ENCODE measurements at regions not wholly inside any gene's neighbourhood (a gene's known extent, or its start where the extent isn't known, plus 50 kb on each side); places are given as distances from the start of the nearest gene placed in this dataset.
A peak's percentile ranks its signal among the peaks of the same experiment; 100 is the strongest.

DNA sequence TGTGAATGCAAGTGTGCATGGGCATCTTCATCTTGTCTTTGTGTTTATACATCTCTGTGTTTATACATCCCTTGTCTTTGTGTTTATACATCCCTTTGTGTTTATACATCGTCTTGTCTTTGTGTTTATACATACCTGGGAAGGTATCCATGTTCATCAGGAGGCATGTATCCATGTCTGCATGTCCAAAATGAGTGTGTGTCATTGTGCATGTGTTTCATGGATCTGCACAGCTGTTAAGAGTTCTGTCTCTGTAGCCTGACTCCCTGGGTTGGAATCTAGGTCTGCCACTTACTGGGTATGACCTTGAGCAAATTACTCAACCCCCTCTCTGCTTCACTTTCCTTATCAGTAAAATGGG, 50.1 kb upstream of the SIRPA start:
- DNase-seq, result no peak

DNA sequence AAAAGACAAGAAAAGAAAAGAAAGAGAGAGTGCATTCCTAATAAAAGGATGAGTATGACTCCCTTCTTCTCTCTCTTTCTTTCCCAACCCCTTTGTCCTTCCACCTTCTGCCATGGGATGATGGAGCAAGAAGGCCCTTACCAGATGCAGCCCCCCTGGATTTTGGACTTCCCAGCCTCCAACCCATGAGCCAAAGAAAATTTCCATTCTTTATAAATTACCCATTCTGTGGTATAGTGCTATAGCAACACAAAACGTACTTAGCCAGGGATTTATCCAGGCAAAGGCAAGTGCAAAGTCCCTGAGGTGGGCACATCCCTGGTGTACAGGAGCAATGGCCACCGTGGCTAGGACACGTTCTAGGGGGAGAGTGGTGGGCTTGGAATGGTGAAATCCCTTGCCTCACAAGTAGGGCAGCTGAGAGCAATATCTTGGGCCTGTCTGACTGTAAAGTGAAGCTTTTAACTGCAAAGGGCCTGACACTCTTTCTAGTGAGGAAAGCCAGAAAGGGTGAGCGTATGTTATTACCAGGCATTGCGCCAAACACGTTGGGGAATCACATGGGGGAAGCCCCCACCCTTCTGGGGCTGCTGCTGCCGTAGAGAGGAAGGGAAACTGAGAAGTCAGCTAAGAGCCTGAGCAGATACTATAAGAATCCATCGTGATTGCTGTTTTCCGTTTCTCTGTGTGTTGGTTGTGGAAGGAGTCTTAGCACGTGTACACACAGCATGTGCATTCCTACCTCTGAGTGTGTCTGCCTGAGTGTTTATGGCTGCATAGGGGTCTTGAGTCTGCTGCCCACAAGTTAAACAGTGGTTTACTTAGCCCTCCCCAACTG, 50.7 kb upstream of the SIRPA start:
- DNase-seq, result peak; percentile 65

DNA sequence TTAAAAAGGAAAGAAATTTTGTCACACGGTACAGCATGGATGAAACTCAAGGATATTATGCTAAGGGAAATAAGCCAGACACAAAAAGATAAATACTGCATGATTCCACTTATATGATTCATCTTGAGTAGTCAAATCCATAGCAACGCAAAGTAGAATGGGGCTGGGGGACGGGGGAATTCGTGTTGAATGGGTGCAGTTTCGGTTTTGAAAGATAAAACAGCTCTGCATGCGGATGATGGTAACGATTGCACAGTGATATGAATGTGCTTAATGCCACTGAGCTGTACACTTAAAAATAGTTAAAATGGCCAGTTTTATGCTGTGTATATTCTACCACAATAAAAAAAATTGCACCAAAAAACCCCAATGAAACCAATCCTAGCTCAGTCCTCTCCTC, 52.9 kb upstream of the SIRPA start:
- DNase-seq, result no peak

DNA sequence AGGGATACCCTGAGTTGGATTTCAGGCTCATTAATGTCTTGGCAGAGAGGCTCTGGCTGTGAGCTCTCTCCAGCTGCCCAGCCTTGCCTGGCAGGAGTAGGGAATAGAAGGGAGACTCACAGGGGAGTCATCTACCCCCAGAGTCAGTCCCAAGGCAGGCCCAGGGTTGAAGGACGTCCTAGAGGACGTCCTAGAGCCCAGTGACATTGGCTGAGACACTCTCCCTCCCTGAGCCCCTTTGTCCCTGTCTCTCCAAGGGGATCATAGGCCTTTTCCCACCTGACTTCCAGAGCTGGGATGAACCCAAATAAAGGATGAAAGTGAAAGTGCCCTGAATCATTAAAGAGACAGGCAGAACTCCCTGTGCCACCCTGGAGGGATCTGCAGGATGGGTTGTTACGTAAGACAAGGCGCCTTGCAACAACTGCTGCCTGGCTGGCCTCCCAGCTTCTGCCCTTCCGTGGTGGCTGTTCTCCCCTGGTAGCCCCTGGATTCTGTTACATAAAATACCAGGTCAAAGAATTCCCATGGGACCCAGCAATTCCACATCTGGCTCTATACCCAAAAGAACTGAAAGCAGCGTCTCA, 53.6 kb upstream of the SIRPA start:
- DNase-seq, result no peak

DNA sequence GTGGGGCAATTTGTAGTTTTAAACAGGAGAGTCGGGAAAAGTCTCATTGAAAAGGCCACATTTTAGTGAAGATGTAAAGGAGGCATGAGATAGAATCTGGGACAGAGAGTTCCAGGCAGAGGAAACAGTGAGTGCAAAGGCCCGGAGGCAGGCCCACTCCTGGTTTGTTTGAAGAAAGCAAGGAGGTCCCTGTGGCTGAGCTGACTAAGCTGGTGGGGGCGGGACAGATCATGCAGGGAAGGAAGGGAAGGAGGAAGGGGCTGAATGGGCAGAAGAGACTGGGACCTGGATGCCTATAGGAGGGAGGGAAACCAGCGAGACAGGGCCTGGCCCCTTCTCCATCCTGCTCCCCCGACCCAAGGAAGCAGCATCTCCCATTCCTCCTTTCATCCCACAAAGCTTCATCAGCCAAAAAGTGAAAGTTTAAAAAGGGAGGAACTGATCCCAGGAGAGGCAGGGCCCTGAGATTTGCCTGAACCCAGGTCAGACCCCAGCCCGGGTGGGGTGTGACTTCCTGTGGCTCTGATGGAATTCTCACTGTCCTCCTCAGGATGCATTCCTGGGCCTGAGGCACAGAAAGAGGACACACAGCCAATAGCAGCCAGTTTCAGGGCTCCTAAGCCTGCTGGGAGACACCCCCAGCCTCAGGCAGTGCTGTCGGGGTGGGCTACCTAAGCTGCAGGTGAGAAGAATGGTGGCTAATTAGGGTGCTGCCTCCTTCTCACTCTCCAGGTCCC, 54.2 kb upstream of the SIRPA start:
- no peak for DNase-seq

DNA sequence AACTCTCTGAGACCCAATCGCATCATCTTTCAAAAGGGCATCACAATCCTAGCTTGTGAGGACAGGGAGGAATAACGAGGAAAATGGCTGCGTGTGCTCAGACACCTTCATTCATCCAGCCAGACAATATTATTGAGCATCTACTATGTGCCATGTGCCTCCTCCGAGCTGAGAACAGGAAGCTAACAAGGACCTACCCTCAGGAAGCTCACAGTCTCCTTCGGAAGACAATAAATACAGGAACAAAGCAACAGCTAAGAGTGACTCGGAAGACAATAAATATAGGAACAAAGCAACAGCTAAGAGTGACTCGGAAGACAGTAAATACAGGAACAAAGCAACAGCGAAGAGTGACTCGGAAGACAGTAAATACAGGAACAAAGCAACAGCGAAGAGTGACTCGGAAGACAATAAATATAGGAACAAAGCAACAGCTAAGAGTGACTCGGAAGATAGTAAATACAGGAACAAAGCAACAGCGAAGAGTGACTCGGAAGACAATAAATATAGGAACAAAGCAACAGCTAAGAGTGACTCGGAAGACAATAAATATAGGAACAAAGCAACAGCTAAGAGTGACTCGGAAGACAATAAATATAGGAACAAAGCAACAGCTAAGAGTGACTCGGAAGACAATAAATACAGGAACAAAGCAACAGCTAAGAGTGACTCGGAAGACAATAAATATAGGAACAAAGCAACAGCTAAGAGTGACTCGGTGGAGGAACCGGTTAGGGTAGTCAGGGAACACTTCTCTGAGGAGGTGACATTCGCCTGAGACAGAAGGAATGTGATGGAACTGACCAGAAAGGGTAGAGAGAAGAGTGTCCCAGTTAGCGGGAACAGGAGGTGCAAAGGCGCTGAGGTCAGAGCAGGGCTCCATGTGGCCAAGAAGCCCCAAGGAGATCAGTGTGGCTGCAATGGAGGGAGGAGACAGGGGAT, 55.6 kb upstream of the SIRPA start:
- peak; percentile 63 for DNase-seq

DNA sequence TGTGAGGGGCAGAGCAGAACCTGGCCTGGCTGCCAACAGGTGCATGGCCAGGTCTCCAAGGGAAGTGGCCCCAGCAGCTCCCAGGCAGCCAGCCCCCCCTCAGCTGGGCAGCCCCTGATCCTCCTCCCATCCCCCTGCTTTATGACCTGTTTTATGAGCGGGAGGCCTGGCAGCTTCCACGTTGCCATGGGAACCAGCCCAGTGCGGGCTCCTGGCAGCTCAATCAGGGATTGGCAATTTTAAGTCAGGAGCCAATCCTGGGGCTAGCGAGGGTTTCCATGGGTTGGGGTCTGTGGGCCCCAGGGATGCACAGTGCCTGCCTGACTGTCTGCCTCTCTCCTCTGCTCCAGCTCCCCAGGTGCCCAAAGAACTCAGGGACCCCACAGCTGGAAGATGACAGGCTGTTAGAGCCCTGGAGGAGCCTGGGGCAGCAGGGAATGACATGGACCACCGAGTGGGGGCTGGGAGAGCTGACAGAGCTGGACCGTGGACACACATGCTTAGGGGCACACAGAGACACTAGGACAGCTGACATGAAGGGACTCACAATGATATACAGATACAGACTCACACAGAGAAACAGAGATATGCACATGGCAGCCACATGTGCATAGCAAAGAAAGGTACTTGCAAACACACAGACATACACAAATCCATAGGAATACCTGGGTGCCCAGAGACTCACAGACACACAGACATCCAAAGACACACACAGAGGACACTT, 56.5 kb upstream of the SIRPA start:
- DNase-seq, result no peak

DNA sequence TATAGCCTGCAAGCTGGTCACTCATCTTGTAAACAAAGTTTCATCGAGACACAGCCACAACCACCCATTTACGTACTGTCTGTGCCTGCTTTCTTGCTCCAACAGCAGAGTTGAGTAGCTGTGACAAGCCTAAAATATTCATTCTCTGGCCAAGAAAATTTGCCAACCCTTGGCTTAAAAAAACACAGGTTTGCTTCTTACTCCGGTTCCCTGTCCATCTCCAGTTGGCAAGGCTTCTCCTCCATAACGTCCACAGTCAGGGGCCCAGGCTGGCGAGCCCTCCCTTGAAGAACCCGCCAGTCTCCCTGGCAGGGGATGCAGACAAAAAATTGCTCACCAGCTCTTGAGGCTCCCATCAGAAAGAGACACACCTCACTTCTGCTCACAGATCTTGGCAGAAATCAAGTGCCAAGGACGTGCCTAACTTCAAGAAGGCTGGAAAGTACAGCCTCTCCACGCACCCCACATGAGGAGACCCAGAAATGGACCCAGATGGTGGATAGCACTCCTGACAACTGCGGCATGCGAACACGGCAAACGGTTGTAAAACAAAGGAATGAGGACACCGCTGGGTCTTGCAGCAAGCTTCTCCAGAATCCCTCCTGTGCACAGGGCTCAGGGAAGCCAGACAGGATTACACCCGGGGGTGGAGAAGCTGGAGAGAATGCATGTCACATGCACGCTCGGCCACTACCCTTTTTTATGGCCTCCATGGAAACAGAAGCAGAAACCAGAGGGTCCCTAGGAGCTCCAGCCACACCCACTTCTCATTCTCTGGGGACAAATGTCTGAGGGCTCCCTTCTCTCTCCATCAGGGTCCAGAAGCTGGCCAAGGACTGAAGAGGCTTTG, 59.8 kb upstream of the SIRPA start:
- no peak for DNase-seq

DNA sequence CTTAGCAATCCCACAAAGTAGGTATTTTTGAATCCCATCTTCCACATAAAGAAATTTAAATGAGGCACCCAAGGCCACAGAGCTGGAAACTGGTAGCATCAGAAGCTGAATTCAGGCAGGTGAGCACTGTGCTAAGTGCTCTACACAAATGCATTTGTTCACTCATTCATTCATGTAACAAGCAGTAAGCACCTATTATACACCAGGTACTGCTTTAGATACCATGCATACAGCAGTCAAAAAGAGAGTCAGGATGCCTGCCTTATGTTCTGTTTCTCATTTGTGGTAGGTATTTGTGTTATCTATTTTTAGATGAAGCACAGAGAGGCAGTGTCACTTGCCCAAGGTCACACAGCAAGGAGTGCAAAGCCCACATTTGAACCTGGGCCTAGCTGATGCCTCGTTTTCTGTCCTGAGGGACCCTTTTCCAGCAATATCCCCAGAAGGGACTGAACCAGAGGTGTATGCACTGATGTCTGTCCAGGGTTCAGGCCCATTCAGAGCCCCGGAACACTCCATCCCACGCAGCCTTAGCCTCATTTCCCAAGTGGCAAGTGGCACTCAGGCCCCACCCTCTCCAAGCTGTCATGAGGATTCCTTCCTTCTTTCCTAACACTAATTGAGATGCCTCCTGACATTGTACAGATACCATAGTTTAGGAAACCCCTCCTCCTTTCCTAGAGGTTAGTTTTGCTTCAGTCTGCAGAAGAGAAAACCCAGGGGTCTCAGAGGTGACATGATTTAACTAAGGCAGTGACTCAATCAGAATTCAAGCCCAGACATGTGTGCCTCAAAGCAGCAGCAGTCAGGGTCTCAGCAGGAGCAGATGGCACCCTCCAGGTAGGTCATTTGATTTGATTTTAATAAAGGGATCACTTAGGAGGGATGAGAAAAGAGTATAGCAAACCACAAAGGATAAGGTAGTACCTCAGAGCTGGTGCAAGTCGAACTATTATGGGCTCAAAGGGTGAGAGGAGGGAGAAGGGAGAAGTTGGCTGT, 61.2 kb upstream of the SIRPA start:
- DNase-seq, result no peak

DNA sequence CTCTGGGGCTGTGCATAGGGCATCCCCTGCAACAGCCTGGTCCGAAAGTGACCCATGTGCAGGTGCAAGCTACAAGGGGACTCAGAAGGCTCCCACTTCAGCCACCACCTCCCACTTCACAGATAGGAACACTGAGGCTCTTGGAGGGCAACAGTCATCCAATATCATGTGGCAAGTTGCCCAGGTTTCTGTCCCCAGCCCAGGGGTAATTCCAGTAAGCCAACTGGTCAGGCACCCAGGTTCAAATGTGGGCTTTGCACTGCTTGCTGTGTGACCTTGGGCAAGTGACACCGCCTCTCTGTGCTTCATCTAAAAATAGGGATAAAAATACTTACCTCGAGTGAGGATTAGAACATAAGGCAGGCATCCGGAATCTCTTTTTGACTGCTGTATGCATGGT, 62.0 kb upstream of the SIRPA start:
- no peak for DNase-seq

DNA sequence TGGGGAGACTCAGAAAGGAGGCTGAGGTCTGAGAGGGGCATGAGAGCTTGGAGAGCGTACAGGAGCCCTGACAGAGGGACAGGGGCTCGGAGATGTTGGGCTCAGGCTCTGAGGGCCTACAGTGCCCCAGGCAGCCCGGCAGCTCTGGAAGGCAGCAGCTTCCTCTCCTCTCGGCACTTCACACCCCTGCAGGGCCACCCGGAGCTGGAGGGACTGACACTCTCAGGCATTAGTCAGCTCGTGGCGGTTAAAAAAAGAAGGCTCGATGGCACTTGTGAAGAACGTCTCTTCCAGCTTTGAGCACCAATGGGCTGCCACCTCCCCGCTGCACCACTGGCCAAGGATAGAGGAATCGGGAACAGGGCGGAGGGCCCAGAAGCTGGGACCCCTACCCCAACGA, 62.6 kb upstream of the SIRPA start:
- no peak for DNase-seq

DNA sequence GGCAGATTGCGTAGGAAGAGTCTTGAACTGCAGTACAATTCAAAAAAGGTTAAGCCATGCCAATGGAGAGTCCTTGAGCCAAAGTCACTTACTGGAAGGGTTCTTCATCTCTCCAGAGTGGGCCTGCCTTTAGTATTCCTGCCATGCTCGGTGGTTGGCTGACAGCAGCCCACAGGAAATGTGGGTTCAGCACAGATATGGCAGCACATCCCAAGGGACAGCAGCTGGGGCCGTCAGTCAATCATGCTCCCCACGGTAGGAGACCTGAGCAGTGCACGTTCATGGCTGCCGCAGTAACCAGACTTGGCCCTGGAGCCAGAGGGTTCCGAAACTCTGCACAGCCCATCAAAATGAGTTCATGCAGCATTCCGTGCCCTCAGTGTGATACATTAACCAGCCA, 63.6 kb upstream of the SIRPA start:
- no peak for DNase-seq

DNA sequence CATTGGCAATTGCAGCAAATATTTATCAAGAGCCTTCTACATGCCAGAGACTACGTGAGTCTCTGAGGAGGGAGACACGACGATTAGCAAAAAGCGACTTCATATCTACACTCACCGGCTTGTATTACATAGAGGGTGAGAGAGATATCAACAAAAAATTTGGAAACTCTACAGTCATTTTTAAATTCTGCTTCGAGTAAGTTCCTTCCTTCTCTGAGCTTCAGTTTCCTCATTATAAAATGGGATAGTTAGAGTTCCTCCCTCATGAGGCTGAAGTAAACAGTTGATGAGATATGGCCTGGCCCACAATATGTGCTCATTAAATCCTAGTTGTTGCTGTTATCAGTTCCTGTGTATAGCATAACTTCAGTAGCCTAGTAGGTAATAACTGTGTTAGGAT, 64.1 kb upstream of the SIRPA start:
- no peak for DNase-seq

DNA sequence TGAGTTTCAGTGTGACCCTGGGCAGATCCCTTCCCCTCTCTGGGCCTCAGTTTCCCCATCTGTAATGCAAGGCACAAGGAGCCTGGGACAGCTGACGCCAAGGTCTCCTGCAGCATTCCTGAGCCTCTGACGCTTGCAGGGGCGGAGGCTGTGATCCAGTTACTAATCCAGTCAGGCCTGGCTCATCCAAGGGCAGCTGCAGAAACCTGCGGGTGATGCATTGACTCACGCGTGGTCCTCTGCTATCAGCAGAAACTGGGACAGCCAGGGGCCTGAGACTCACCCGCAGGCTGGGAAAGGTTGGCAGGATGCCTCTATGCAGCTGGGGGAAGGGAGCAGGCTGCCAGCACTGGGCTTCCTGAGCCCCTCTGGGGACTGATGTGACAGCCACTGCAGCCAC, 65.0 kb upstream of the SIRPA start:
- DNase-seq, result no peak

DNA sequence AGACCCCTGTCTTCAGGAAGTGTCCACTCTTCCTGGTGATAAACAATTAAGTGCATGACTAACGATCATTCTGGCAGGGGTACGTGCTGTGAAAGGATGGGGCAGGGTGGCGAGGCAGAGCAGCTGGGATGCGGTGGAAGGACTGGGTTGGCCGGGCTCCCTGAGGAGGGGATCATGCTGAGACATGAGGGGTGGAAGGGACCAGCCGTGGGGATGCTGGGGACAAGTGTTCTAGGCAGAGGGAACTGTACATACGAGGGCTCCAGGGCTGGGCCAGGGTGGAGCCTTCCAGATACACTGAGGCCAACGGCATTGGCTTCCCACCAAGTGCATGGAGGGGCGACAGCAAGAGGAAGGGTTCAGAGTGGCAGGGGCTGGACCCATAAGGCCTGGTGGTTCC, 65.7 kb upstream of the SIRPA start:
- DNase-seq, result no peak

DNA sequence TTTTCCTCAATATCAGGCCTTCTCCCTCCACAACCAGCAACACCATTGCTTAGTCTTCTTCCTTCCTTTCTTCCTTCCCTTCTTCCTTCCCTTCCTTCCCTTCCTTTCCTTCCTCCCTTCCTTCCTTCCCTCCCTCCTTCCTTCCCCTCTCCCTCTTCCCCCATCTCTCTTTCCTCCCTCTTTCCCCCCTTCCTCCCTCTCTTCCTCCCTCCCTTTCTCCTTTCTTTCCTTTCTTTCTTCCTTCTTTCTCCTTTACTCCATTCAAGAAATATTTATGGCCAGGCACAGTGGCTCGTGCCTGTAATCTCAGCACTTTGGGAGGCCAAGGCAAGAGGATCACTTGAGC, 66.4 kb upstream of the SIRPA start:
- no peak for DNase-seq

DNA sequence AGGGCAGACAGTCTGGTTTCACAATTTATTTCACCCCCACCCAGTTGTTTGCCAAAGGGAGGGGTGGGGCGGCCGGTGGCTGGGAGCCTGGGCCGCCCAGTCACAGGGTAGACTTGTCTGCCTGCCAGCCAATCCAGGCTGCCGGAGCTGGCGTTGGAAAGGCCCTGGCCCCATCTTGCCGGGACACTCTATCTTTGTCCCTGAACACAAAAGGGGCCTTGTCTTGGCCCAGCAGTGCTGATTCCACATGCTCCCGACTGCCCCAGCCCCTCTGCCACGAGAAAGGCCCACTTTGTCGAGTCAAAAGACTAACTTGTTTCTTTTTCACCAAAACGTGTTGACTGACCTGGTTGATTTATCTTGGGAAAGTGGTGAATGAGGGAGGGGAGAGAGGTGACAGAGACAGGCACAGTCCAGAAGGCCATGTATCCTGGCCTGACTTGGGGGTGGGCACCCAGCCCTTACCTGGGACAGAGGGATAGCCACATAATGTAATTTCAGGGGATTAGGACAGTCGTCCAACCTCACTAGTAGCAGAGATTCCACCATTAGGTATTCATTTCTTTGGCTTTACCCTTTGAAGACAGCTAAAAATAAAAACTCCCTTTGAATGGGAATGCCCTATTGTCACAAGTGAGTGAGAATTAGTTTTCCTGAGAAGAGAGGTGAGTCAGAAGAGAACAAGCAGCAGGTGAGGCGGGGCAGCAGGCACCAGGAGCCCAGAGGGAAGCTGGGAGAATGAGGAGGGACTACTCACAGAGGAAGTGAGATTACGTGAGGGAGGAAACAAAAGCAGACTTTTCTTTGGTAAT, 67.0 kb upstream of the SIRPA start:
- DNase-seq, result no peak

DNA sequence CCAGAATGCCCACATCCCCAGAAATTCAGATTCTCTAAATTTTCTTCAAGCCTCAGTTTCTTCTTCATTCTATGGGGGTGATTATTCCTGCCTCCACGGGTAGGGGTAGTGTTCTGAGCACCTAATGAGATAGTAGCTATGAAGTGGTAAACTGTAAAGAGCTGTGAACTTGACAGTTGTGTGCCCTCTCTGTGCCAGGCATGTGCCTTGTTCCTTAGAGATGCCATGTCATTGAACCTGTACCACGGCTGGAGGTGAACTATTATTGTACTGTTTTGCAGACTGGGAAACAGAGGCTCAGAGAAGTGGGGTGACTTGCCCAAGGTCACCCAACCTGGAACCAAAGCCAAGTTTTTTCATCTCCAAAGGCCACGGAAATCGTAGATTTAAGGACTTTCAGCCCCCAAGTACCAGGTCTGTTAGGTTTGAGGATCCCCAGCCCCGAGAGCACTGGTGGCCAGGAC, 67.7 kb upstream of the SIRPA start:
- DNase-seq, result no peak

DNA sequence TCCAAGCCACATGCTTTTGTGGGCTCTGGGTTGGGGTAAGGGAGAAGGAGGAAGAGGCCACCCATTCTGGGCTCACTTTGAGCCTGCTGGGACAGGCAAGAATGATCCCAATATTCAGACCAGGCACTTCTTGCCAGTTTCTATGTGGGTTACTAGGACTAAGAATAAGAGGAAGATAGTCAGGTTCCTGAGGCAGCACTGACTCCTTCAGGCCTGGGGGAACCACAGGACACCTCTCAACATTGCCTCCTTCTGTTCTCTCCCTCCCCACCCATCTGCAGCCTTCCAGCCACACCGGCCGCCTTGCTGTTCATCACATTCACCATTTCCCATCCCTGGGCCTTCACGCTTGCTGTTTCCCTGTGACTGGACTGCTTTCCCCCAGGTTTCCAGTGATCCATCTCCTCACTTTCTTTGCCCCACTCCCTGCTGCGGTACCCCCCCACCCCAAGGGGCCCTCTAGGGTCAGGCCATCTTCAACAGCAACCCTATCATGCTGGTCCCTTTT, 69.2 kb upstream of the SIRPA start:
- no peak for DNase-seq
